ENCODE measurements at regions not wholly inside any gene's neighbourhood (a gene's known extent, or its start where the extent isn't known, plus 50 kb on each side); places are given as distances from the start of the nearest gene placed in this dataset.
"Not testable (repeated sequence)": the region's sequence is repeated elsewhere in the genome, so short reads cannot be mapped to it uniquely, and the experiment has no call there.

DNA sequence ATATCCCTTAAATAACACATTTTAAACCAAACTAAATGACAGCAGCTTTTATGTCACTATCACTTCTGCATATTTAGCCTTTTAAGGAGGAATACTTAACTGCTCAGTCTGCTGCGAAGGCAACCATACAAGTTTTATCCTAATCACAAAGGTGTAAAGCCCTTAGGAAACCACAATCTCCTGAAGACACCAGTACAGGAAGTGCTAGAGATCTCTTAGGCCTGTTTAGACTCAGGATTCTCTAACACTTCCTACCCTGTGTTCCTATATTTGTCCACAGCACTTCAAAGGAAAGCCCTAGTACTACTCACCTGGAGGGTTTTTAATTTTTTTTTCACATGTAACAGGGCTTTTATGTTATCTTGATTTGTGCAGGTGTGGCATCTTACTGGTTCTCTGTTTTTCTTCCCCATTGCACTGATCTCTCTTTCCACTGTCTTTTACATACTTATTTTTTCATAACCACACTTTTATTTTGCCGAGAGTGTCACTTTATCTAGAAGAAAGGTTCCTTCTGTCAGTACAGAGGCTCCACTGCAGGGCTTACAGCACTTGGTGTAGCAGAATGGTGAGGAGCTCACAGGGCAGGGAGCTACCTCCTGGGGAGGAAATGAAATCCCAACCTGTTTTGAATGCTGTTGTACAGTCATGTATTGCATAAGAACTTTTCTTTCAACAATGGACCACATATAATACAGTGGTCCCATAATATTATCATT, 1060.6 kb upstream of the ACO1 start:
- TF ChIP-seq, protein P1, sequence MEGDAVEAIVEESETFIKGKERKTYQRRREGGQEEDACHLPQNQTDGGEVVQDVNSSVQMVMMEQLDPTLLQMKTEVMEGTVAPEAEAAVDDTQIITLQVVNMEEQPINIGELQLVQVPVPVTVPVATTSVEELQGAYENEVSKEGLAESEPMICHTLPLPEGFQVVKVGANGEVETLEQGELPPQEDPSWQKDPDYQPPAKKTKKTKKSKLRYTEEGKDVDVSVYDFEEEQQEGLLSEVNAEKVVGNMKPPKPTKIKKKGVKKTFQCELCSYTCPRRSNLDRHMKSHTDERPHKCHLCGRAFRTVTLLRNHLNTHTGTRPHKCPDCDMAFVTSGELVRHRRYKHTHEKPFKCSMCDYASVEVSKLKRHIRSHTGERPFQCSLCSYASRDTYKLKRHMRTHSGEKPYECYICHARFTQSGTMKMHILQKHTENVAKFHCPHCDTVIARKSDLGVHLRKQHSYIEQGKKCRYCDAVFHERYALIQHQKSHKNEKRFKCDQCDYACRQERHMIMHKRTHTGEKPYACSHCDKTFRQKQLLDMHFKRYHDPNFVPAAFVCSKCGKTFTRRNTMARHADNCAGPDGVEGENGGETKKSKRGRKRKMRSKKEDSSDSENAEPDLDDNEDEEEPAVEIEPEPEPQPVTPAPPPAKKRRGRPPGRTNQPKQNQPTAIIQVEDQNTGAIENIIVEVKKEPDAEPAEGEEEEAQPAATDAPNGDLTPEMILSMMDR (IDR thresholded peaks at IDR 0.05; ENCODE audit: borderline replicate concordance, insufficient read depth, low read depth, low read length) = no peak
- H3K4me3 ChIP-seq (ENCODE audit: low read depth, low read length) = no peak overlapping the region

DNA sequence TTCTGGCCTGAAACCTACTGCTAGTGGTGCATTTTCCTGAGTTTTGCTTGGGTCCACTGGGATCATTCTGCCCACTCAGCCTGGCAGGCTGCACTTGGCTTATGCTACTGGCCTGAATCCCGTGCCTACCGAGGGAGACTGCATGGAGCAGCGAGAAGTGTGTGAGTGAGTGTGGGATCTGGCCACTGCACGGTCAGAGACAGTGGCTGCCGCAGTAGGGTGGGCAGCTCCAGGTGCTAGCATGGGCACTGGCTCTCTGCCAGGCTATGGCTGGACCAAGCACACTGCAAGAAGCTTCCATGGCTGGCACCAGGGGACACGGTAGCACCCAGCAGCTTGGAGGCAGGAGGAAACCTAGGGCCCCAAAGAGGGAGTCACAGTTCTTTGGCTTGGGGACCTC, 1058.7 kb upstream of the ACO1 start:
- TF ChIP-seq, protein P1 (IDR thresholded peaks at IDR 0.05; ENCODE audit: borderline replicate concordance, insufficient read depth, low read depth, low read length) = no peak
- H3K4me3 ChIP-seq (ENCODE audit: low read depth, low read length) = no peak overlapping the region

DNA sequence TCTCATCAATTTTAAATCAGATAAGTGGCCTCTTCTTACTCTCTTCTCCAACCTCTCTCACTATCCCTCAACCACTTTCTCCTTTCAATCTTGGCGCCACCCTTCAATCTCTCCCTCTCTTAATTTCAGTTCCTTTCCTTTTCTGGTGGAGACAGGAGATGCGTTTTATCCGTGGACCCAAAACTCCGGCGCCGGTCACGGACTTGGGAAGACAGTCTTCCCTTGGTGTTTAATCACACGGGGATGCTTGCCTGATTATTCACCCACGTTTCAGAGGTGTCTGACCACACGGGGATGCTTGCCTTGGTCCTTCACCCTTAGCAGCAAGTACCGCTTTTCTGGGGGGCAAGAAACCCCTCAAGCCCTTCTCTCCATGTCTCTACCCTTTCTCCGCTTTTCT, 1057.6 kb upstream of the ACO1 start:
- H3K4me3 ChIP-seq (ENCODE audit: low read depth, low read length) = not testable (repeated sequence)

DNA sequence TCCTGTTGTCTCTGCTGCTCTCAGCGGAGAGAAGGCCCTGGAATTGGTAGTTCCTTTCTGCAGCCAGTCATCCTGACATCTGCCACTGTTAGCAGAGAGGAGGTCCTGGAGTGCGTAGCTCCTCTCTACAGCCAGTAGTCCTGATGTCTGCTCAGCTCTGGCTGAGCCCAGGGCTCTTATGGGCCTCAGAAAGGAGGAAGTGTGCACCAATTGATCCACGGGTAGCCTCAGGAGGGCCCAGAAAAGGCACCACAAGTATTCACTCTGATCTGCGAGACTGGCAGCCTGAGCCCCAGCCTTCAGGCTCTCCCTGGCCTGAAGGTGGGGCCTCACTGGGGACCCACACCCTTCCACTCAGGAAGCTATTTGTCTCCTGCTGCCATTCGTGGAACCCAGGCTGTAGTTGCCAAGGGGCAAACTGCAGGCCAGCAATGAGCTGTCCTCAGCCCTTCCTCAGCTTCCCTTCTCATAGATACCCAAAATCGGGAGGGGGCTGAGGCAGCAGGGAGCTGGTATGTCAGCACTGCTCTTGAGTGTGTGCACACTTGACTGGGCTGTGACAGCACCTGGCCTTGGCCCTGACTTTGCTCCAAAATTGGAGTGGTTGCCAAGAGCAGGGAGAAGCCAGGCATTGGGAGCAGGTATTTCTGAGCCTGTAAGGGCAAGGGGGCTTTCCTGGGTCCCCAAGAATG, 1049.5 kb upstream of the ACO1 start:
- TF ChIP-seq, protein P1 (IDR thresholded peaks at IDR 0.05; ENCODE audit: borderline replicate concordance, insufficient read depth, low read depth, low read length) = no peak
- no peak overlapping the region for H3K4me3 ChIP-seq (ENCODE audit: low read depth, low read length)

DNA sequence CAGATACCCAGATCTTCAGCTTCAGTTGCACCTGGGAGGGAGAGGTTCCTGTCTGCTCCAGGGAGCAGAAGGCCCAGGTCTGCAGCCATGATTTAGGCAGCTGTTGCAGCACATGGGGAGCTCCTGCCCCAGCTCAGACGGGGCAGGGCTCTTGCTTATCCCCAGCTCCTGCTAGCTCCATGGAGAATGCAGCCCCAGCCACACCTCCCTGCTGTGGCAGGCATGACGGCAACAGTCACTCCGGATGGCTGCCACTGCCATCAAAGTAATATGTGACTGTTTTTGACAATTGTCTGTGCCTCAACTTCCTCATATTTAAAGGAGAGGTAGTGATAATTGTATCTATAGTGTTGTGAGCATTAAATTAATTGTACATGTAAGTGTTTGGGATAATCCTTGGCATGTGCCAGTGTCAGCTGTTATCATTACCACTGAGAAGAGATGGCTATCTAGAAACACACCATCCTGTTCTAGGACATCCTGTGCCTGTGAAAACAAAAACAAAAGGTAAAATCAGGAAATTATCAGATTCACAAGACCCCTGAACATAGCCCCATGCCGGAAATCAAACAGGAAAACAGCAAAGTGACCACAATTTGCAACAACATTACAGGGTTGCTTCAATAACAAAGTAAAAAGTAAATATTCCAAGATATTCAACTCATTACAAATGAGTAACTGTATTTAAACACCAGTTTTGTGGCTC, 1048.8 kb upstream of the ACO1 start:
- no peak overlapping the region for H3K4me3 ChIP-seq (ENCODE audit: low read depth, low read length)
- TF ChIP-seq, protein P1 (IDR thresholded peaks at IDR 0.05; ENCODE audit: borderline replicate concordance, insufficient read depth, low read depth, low read length) = no peak

DNA sequence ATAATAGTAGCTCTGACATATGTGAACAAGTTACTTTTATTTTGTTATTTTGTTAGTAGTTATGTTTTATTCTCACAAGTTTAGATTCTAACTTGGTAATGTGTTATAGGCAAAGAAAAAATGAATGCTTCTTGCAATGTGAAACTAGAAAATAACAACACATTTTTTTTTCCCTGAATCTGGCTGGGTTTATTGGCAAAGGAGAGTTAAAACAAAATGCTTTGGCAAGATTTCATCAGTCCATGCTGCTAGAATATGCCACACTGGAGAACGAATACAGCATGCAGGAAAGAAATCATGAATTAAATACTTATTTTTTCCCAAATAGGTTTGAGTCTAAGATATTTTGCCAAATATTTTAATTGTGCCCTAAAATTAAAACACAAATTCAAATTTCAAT, 1048.1 kb upstream of the ACO1 start:
- TF ChIP-seq, protein P1 (IDR thresholded peaks at IDR 0.05; ENCODE audit: borderline replicate concordance, insufficient read depth, low read depth, low read length) = no peak
- H3K4me3 ChIP-seq (ENCODE audit: low read depth, low read length) = no peak overlapping the region

DNA sequence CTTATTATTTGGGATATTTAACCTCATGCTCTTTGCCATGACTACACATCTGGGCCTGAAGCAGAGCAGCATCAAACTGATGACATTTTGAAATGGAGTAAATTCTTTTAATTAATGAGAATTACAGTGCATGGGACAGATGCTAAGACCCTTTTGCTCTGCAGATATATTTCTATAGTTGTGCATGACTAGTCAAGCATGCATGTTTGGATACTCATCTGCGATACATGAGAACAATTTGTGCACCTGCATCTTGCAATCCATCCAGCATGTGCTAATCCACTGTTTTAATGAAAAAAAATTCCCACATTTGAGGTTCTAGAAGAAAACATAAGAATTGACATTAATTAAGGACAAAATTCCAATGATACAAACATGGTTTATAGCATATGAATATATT, 1047.6 kb upstream of the ACO1 start:
- TF ChIP-seq, protein P1 (IDR thresholded peaks at IDR 0.05; ENCODE audit: borderline replicate concordance, insufficient read depth, low read depth, low read length) = no peak
- no peak overlapping the region for H3K4me3 ChIP-seq (ENCODE audit: low read depth, low read length)

Data from GM12875 (cell line).